BLaER1 (cell line): ENCODE measurements at regions not wholly inside any gene's neighbourhood (a gene's known extent, or its start where the extent isn't known, plus 50 kb on each side); places are given as distances from the start of the nearest gene placed in this dataset.

ENCODE experiments used
- H3K27ac ChIP-seq: shearing (Covaris generic); formaldehyde crosslinking; 2 replicates; pipeline ENCODE4 v1.8.1; 2022
- H3K27me3 ChIP-seq: shearing (Covaris generic); formaldehyde crosslinking; 2 replicates; pipeline ENCODE4 v1.8.1; 2022
- H3K36me3 ChIP-seq: shearing (Covaris generic); formaldehyde crosslinking; 2 replicates; pipeline ENCODE4 v1.8.1; 2022
- H3K4me1 ChIP-seq: shearing (Covaris generic); formaldehyde crosslinking; 2 replicates; pipeline ENCODE4 v1.8.1; 2022
- H3K4me2 ChIP-seq: shearing (Covaris generic); formaldehyde crosslinking; 2 replicates; pipeline ENCODE4 v1.8.1; 2022
- H3K4me3 ChIP-seq: shearing (Covaris generic); formaldehyde crosslinking; 2 replicates; pipeline ENCODE4 v1.8.1; 2022
- H3K9ac ChIP-seq: shearing (Covaris generic); formaldehyde crosslinking; 2 replicates; pipeline ENCODE4 v1.8.1; 2022
- H3K9me3 ChIP-seq: shearing (Covaris generic); formaldehyde crosslinking; 2 replicates; pipeline ENCODE4 v1.8.1; 2022
- H4K20me1 ChIP-seq: shearing (Covaris generic); formaldehyde crosslinking; 2 replicates; pipeline ENCODE4 v1.8.1; 2022
- Cebpa-rat ChIP-seq: shearing (Covaris generic); IDR thresholded peaks from 2 replicates; pipeline ENCODE4 v1.8.1; 2022

- Histone ChIP-seq H3K4me3 (no peak overlapping the region), H3K4me1 (peaks cover 26% of the 10 kb centered on the region), H4K20me1 (no peaks in the 10 kb centered on the region), H3K9ac (no peak overlapping the region), H3K36me3 (no peaks in the 10 kb centered on the region), H3K4me2 (peak overlapping the region; percentile 65), H3K27me3 (no peaks in the 10 kb centered on the region), H3K27ac (peak overlapping the region; percentile 56; the same call in 1 of the 2 replicates), H3K9me3 (no peaks in the 10 kb centered on the region)
- TF ChIP-seq Cebpa-rat = no peak
These were observed 49.8 kb downstream of the ABCC12 start for GRCh38 chr16:48105976-48106375.

- H3K36me3 ChIP-seq = no peaks in the 10 kb centered on the region
- H4K20me1 ChIP-seq = no peaks in the 10 kb centered on the region
- H3K9ac ChIP-seq = no peak overlapping the region
- no peak for TF ChIP-seq Cebpa-rat
- H3K27ac ChIP-seq = peak overlapping the region; percentile 56; the same call in 1 of the 2 replicates
- H3K9me3 ChIP-seq = no peaks in the 10 kb centered on the region
- no peak overlapping the region for H3K4me3 ChIP-seq
- H3K4me2 ChIP-seq = peak overlapping the region; percentile 65
- H3K4me1 ChIP-seq = peaks cover 26% of the 10 kb centered on the region
- no peaks in the 10 kb centered on the region for H3K27me3 ChIP-seq
These were observed 50.3 kb downstream of the ABCC12 start for GRCh38 chr16:48105456-48105855.

- Histone ChIP-seq H3K9me3 (no peaks in the 10 kb centered on the region), H3K9ac (no peak overlapping the region)
These were observed 52.2 kb downstream of the ABCC12 start for GRCh38 chr16:48103591-48103990.

GRCh38 chr16:48102083-48103008 is 53.4 kb downstream of the ABCC12 start:
- Histone ChIP-seq H4K20me1 (no peaks in the 10 kb centered on the region), H3K4me1 (peaks cover 26% of the 10 kb centered on the region), H3K27ac (no peak overlapping the region), H3K9me3 (no peaks in the 10 kb centered on the region), H3K36me3 (no peaks in the 10 kb centered on the region), H3K4me2 (no peak overlapping the region), H3K4me3 (no peak overlapping the region), H3K9ac (no peak overlapping the region), H3K27me3 (no peaks in the 10 kb centered on the region)
- TF ChIP-seq Cebpa-rat = no peak

More at GRCh38 chr16:48103591-48103990, 52.2 kb downstream of the ABCC12 start:
- Histone ChIP-seq H3K27me3 (no peaks in the 10 kb centered on the region), H3K4me2 (no peak overlapping the region), H3K36me3 (no peaks in the 10 kb centered on the region), H3K4me1 (peaks cover 26% of the 10 kb centered on the region), H4K20me1 (no peaks in the 10 kb centered on the region), H3K27ac (no peak overlapping the region), H3K4me3 (no peak overlapping the region)
- no peak for TF ChIP-seq Cebpa-rat

- peaks cover 15% of the 10 kb centered on the region for H3K4me1 ChIP-seq
- H4K20me1 ChIP-seq = no peaks in the 10 kb centered on the region
- no peak overlapping the region for H3K27ac ChIP-seq
- TF ChIP-seq Cebpa-rat = no peak
- H3K9ac ChIP-seq = no peak overlapping the region
- no peak overlapping the region for H3K4me3 ChIP-seq
- H3K27me3 ChIP-seq = no peaks in the 10 kb centered on the region
- no peak overlapping the region for H3K4me2 ChIP-seq
- H3K9me3 ChIP-seq = no peaks in the 10 kb centered on the region
- no peaks in the 10 kb centered on the region for H3K36me3 ChIP-seq
These were observed 54.6 kb downstream of the ABCC12 start for GRCh38 chr16:48101069-48101674.

- no peaks in the 10 kb centered on the region for H4K20me1 ChIP-seq
- TF ChIP-seq Cebpa-rat = no peak
- H3K27ac ChIP-seq = no peak overlapping the region
- no peak overlapping the region for H3K4me2 ChIP-seq
- no peak overlapping the region for H3K9ac ChIP-seq
- H3K4me1 ChIP-seq = no peaks in the 10 kb centered on the region
- H3K27me3 ChIP-seq = no peaks in the 10 kb centered on the region
- no peaks in the 10 kb centered on the region for H3K36me3 ChIP-seq
- H3K9me3 ChIP-seq = no peaks in the 10 kb centered on the region
- H3K4me3 ChIP-seq = no peak overlapping the region
These were observed 56.3 kb downstream of the ABCC12 start for GRCh38 chr16:48099455-48099854.

- Histone ChIP-seq H4K20me1 (no peaks in the 10 kb centered on the region), H3K4me1 (no peaks in the 10 kb centered on the region), H3K36me3 (no peaks in the 10 kb centered on the region), H3K9ac (no peak overlapping the region), H3K27me3 (no peaks in the 10 kb centered on the region), H3K27ac (no peak overlapping the region), H3K4me2 (no peak overlapping the region), H3K4me3 (no peak overlapping the region), H3K9me3 (no peaks in the 10 kb centered on the region)
- TF ChIP-seq Cebpa-rat = no peak
These were observed 57.3 kb downstream of the ABCC12 start for GRCh38 chr16:48098472-48098871.

GRCh38 chr16:48091117-48091516 is 64.7 kb downstream of the ABCC12 start:
- no peaks in the 10 kb centered on the region for H4K20me1 ChIP-seq
- no peak overlapping the region for H3K27ac ChIP-seq
- no peaks in the 10 kb centered on the region for H3K27me3 ChIP-seq
- no peaks in the 10 kb centered on the region for H3K9me3 ChIP-seq
- TF ChIP-seq Cebpa-rat = no peak
- no peak overlapping the region for H3K4me3 ChIP-seq
- no peak overlapping the region for H3K4me2 ChIP-seq
- no peak overlapping the region for H3K9ac ChIP-seq
- H3K36me3 ChIP-seq = no peaks in the 10 kb centered on the region
- no peaks in the 10 kb centered on the region for H3K4me1 ChIP-seq

GRCh38 chr16:48089053-48089792 is 66.6 kb downstream of the ABCC12 start:
- Histone ChIP-seq H3K4me1 (no peaks in the 10 kb centered on the region), H3K27me3 (no peaks in the 10 kb centered on the region), H3K36me3 (no peaks in the 10 kb centered on the region), H3K4me3 (no peak overlapping the region), H4K20me1 (no peaks in the 10 kb centered on the region), H3K9me3 (no peaks in the 10 kb centered on the region), H3K9ac (no peak overlapping the region), H3K27ac (no peak overlapping the region), H3K4me2 (no peak overlapping the region)
- TF ChIP-seq Cebpa-rat = no peak

- no peak overlapping the region for H3K27ac ChIP-seq
- no peak for TF ChIP-seq Cebpa-rat
- no peak overlapping the region for H3K4me2 ChIP-seq
- H4K20me1 ChIP-seq = no peaks in the 10 kb centered on the region
- no peaks in the 10 kb centered on the region for H3K9me3 ChIP-seq
- H3K9ac ChIP-seq = no peak overlapping the region
- H3K4me3 ChIP-seq = no peak overlapping the region
- no peaks in the 10 kb centered on the region for H3K27me3 ChIP-seq
- no peaks in the 10 kb centered on the region for H3K4me1 ChIP-seq
- H3K36me3 ChIP-seq = no peaks in the 10 kb centered on the region
These were observed 68.2 kb downstream of the ABCC12 start for GRCh38 chr16:48087639-48088038.
